ENCODE measurements at regions not wholly inside any gene's neighbourhood (a gene's known extent, or its start where the extent isn't known, plus 50 kb on each side); places are given as distances from the start of the nearest gene placed in this dataset.
"Not testable (repeated sequence)": the region's sequence is repeated elsewhere in the genome, so short reads cannot be mapped to it uniquely, and the experiment has no call there.

DNA sequence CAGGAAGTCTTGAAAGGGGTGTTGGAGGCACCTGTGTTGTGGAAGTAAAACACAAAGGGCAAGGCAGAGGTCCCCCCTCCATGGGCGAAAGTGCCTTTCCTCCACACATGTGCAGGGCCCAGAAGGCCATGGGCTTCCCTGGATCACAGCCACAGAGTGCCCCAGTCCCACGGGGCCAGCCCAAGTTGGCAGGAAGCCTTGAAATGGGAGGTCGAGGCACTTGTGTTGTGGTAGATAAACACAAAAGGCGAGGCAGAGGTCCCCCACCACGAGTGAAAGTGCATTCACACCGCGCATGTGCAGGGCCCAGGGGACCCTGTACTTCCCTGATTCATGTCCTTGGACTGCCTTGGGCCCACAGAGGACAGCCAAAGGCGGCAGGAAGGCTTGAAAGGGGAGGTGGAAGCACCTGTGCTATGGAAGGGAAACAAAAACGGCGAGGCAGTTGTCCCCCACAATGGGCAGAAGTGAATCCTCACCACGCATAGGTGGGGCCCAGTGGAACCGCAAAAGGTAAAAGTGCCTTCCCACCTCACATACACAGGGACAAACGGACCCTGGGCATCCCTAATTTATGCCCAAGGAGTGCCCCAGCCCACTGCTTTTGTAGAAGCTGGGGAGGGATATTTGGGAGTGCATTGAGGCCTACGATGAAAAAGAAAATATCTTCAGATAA is 585.4 kb downstream of the ALG10 start:
- DNase-seq: peak; percentile 43
- H3K4me3 ChIP-seq: no peak overlapping the region
- H3K9me3 ChIP-seq: peaks cover 0 to 97% (median 82%) of the 10 kb centered on the region in 8 donors
- H3K27ac ChIP-seq: no peak overlapping the region
- H3K36me3 ChIP-seq: no peaks in the 10 kb centered on the region
- H3K27me3 ChIP-seq (replicated peaks in 1 of 7): no peaks in the 10 kb centered on the region
- intact Hi-C loops (cut with DNase I; ENCODE audit: low total_unique reads): no loop called here
- 60 to 72% (median 63%) methylated on average over 14 of the region's 14 CpGs for WGBS, 5 donors
- H3K4me1 ChIP-seq: no peaks in the 10 kb centered on the region
- TF ChIP-seq CTCF (IDR thresholded peaks at IDR 0.05 in 8 of 11, conservative IDR thresholded peaks at IDR 0.05 in 3 of 11) (no peak), POLR2AphosphoS5 (IDR thresholded peaks at IDR 0.05) (no peak), POLR2A (IDR thresholded peaks at IDR 0.05) (no peak)

GRCh38 chr12:34613988-34614387 is 591.7 kb downstream of the ALG10 start:
- H3K36me3 ChIP-seq; intact Hi-C loops (cut with DNase I; ENCODE audit: low total_unique reads); H3K27ac ChIP-seq; H3K4me1 ChIP-seq; DNase-seq; H3K27me3 ChIP-seq (replicated peaks in 1 of 7); H3K4me3 ChIP-seq: not testable (repeated sequence)
- 24 to 81% (median 69%) methylated on average over 2 of the region's 2 CpGs for WGBS, 5 donors
- peaks cover 5 to 96% (median 81%) of the 10 kb centered on the region in 8 donors for H3K9me3 ChIP-seq

DNA sequence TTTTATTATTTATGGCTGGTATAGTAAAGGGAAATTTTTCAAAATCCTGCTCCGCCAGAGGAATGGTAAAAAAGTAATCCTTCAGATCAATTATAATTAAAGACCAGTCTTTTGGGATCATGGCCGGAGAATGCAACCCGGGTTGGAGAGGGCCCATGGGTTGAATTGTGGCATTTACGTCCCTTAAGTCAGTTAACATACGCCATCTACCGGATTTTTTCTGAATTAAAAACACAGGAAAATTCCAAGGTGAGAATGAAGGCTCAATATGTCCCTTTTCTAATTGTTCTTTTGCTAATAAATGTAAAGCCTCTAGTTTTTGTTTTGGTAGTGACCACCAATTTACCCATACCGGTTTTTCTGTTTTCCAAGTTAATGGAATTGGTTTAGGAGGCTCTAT is 602.8 kb downstream of the ALG10 start:
- TF ChIP-seq POLR2A (IDR thresholded peaks at IDR 0.05): no peak
- TF ChIP-seq POLR2AphosphoS5 (IDR thresholded peaks at IDR 0.05): no peak
- no peak for TF ChIP-seq CTCF (IDR thresholded peaks at IDR 0.05 in 8 of 11, conservative IDR thresholded peaks at IDR 0.05 in 3 of 11)
- no peaks in the 10 kb centered on the region for H3K4me1 ChIP-seq
- 29 to 36% (median 31%) methylated on average over 7 of the region's 7 CpGs for WGBS, 5 donors
- no peak overlapping the region for H3K27ac ChIP-seq
- no peak for DNase-seq
- H3K4me3 ChIP-seq: no peak overlapping the region
- H3K27me3 ChIP-seq (replicated peaks in 1 of 7): no peaks in the 10 kb centered on the region
- peaks cover 0 to 48% (median 31%) of the 10 kb centered on the region in 8 donors for H3K9me3 ChIP-seq
- intact Hi-C loops (cut with DNase I; ENCODE audit: low total_unique reads): no loop called here
- no peaks in the 10 kb centered on the region for H3K36me3 ChIP-seq

- no peak for DNase-seq
- Histone ChIP-seq H3K4me3 (no peak overlapping the region), H3K27ac (no peak overlapping the region), H3K4me1 (no peaks in the 10 kb centered on the region), H3K9me3 (peaks cover under 1 to 33% (median 26%) of the 10 kb centered on the region in 8 donors), H3K27me3 (replicated peaks in 1 of 7) (no peaks in the 10 kb centered on the region), H3K36me3 (no peaks in the 10 kb centered on the region)
- 55 to 72% (median 59%) methylated on average over 5 of the region's 5 CpGs for WGBS, 5 donors
- TF ChIP-seq POLR2A (IDR thresholded peaks at IDR 0.05) (no peak), POLR2AphosphoS5 (IDR thresholded peaks at IDR 0.05) (no peak), CTCF (IDR thresholded peaks at IDR 0.05 in 8 of 11, conservative IDR thresholded peaks at IDR 0.05 in 3 of 11) (no peak)
- intact Hi-C loops (cut with DNase I; ENCODE audit: low total_unique reads): no loop called here
Measured at GRCh38 chr12:34626363-34627157, 604.3 kb downstream of the ALG10 start.
